Erythroblast (primary cell): ENCODE measurements at regions not wholly inside any gene's neighbourhood (a gene's known extent, or its start where the extent isn't known, plus 50 kb on each side); places are given as distances from the start of the nearest gene placed in this dataset.

ENCODE experiments used
- GATA1 ChIP-seq: IDR thresholded peaks from 2 replicates; pipeline ENCODE4 v1.6.1; 2011; ENCODE audit warnings: low read depth, mild to moderate bottlenecking, control low read depth, low read length, moderate library complexity
- POLR2A ChIP-seq: IDR thresholded peaks from 2 replicates; pipeline ENCODE4 v1.6.1; 2011; ENCODE audit warnings: mild to moderate bottlenecking, low read length

GRCh38 chr18:5640939-5641338 is 97.1 kb upstream of the EPB41L3 start:
- TF ChIP-seq POLR2A, result no peak
- TF ChIP-seq GATA1, result no peak
